ENCODE measurements at regions not wholly inside any gene's neighbourhood (a gene's known extent, or its start where the extent isn't known, plus 50 kb on each side); places are given as distances from the start of the nearest gene placed in this dataset.
"Not testable (repeated sequence)": the region's sequence is repeated elsewhere in the genome, so short reads cannot be mapped to it uniquely, and the experiment has no call there.

DNA sequence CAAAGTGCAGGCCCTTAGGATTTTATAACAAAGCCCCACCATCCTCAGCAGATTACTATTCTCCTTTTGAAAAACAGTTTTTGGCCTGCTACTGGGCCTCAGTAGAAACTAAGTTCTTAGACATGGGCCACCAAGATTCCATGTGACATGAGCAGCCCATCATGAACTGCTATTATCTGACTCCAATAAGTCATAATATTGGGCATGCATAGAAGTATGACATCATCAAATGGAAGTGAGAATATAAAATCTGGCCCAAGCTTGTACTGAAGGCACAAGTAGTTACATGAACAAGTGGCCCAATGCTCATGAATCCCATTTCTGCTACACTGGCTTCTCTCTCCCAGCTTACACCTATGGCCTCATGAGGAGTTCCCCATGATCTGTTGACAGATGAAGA, 404.8 kb downstream of the EPHA5 start:
- no peak for DNase-seq (ENCODE audit: low read depth)

DNA sequence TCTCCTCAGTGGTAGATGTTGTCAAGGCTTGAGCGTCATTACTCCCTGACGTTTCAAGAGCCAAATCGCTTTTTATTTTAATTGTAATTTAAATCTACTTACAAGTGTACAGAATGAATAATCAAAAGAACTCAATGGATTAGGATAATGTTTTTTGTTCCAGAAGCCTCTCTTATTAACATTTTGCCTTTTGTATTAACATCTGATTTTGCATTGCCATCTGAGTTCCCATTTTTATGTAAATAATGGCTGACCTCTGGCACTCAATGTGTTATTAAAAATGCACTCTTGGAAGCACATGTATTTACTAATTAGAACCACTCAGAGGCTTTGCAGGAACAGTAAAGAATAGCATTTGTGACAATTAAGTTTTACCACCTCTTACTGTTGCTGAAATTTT, 411.0 kb downstream of the EPHA5 start:
- no peak for DNase-seq (ENCODE audit: low read depth)

DNA sequence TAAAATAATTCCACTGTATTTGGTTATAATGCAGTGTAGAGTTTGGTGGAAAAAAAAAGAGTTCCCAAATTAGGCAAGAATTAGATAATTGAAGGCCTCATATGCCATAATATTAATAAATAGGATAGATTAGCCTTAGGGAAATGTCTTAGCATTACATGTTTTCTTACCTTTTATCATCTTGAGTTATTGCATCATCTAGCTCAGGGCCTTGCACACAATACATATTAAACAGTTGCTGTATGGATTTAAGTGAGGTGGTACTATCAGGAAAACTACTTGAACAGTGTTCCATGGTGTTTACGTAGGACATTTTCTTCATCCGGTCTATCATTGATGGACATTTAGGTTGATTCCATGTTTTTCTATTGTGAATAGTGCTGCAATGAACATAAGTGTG, 419.4 kb downstream of the EPHA5 start:
- no peak for DNase-seq (ENCODE audit: low read depth)

DNA sequence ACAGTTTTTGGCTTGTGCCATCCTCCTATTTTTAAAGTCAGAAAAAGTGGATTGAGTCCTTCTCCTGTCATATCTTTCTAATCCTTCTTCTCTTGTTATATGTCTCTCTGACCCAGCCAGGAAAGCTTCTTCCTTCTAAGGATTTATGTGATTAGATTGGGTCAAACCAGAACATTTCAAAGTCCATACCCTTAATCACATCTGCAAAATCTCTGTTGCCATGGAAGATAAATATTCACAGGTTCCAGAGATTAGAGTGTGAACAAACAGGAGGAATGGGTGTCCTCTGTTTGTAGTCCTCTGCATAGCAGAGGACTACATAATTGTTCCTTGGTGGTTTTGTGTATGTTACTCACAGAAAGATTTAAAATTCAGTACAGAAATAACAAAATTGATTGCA, 421.2 kb downstream of the EPHA5 start:
- no peak for DNase-seq (ENCODE audit: low read depth)

DNA sequence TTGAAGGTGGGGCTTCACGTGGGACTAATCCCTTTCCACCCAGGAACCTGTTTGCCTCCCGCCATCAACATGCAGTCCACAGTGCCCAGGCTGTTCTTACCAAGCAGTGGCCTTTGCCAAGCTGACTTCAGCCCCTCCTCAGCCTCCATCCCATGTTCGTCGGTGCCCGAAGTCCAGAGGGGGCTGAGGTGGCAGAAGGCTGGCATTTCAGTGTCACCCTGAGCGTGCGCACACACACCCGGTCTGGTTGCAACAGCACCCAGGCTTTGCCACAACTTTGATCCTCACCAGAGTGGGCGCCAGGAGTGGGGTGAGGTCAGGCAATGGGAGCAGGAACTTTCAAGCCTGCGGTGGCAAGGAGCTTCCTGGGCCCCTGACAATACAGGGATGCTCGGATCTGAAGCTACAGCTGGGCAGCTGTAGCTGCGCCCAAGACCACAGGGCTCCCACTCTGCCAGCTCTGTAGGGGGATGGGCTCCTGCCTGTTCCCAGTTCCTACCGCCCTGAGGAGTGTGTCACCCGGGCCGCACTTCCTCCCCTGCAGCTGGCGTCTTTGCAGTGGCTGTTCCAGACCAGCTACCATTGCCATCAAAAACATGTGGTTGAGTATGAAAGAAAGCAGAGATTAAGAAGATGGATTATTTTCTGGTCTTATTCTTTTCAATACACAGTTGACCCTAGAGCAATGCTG, 428.0 kb downstream of the EPHA5 start:
- DNase-seq (ENCODE audit: low read depth) = no peak

DNA sequence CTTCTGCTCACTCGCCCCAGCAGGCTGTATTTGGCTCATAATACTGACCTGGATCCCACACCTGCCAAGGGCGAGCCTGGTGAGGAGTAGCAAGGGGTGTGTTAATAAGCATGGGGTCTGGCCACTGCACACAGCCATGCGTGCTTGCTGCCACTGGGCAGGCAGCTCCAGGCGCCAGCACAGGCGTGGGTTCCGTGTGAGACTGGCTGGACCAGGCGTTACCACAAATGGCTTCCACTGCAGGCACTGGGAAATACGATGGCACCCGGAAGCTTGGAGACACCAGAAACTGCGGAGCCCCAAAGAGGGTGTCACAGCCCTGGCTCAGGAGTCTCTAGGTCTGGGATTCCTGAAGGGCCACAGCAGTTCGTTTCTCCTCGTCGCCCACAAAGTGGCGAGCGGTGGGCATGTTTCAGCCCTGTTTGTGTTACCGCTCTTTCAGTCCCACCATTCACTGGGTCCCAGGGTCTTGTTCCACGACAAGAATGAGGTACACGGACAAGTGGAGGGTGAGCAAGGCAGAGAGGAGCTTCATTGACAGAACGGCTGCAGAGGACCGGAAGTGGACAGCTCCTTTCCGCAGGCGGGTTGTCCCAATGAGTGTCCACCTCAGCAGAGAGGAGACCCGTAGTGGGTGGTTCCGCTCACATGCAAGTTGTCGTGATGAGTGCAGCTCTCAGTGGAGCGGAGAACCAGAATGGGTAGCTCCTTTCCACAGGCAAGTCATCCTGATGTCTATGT, 428.9 kb downstream of the EPHA5 start:
- no peak for DNase-seq (ENCODE audit: low read depth)

DNA sequence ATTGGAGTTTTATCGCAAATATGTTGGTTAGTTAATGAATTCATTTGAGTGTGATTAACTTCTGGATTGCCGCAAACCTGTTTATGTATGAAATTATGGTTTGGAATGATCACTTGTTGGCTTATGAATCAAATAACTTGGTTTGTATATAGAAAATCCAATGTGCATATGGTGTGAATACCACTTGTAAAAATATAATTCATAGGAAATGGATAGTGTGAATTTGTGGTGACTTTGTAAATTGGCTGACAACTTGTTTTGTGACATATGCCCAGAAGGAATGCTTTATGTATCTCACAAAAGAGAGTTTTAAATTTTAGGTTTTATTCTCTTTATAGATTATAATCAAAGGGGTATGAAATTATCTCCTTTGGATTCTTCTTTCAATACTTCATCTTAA, 436.2 kb downstream of the EPHA5 start:
- DNase-seq (ENCODE audit: low read depth) = no peak

DNA sequence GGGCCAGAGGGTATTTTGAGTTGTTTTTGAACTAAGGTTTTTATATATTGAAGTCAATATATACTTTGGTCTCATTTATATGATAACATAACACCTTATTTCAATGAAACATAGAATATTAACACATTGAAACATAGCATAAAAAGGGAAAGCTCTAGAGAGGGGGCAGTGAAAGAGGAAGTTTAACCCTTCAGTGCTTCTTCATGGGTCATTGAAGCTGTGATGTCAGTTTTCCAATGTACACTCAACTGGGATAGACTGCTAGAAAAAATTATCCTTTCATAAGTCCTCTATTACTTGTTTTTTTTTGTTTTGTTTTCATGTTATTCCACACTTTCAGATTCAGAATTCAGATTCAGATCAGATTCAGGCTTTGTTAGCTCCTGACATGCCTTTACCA, 442.7 kb downstream of the EPHA5 start:
- DNase-seq (ENCODE audit: low read depth) = no peak

DNA sequence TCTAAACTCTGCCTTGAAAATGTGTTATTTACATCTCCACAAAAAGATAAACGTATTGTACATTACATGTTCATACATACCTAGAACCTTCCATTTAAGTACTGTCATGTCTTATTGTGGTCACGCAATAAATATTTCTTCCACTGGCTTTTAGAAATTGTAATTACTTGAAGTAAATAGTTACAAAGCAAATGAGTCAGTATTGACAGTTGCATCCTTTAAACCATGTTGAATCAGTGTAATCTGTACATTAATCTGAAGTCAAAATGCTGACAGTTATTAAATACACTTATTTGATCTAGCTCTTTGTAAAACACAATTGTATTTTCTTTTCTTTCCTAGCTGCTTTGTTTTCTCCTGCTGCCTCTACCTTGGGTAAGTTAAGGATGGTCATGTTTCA, 446.7 kb downstream of the EPHA5 start:
- DNase-seq (ENCODE audit: low read depth) = no peak

DNA sequence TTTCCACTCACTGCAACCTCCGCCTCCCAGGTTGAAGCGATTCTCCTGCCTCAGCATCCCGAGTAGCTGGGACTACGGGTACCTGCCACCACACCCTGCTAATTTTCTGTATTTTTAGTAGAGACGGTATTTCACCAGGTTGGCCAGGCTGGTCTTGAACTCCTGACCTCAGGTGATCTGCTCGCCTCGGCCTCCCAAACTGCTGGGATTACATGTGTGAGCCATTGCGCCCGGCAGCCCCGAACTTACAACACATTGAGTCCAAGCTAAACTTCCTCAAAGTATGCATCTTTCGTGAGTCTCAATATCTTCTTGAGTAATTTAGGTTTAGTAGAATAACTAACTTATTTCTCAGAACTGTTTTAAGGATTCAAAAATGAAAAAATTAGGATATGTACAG, 447.2 kb downstream of the EPHA5 start:
- DNase-seq (ENCODE audit: low read depth) = not testable (repeated sequence)

DNA sequence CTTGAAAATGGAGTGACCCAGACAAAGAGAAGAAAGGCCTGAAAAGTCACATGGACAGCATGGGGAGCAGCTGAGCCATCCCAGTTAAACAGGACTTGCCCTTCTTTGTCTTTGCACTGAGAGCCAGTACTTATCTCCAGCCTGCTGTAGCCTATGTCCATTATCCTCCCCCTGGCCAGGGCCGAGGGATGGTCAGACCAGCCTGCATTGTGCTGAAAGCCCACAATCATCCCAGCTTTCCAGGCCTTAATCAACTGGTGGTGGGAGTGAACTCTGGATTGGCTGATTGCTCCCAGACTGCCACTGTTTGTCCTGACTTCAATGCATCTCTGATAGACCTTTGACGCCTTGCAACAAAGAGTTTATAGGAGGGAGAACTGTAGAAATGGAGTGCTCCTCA, 453.1 kb downstream of the EPHA5 start:
- DNase-seq (ENCODE audit: low read depth) = no peak

DNA sequence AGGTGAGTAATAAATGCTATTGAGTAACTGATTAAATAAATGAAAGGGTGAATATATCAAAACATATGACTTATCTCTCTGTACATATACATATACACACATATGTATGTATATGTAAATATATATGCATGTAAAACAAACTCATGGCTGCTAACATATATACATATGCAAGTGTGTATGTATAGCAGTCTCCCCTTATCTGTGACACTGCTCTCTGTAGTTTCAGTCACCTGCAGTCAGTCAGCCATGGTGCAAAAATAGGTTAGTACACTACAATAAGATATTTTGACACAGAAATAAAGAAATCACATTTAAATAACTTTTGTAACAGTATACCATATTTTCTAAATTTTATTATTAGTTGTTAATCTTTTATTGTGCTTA, 467.4 kb downstream of the EPHA5 start:
- no peak for DNase-seq (ENCODE audit: low read depth)

DNA sequence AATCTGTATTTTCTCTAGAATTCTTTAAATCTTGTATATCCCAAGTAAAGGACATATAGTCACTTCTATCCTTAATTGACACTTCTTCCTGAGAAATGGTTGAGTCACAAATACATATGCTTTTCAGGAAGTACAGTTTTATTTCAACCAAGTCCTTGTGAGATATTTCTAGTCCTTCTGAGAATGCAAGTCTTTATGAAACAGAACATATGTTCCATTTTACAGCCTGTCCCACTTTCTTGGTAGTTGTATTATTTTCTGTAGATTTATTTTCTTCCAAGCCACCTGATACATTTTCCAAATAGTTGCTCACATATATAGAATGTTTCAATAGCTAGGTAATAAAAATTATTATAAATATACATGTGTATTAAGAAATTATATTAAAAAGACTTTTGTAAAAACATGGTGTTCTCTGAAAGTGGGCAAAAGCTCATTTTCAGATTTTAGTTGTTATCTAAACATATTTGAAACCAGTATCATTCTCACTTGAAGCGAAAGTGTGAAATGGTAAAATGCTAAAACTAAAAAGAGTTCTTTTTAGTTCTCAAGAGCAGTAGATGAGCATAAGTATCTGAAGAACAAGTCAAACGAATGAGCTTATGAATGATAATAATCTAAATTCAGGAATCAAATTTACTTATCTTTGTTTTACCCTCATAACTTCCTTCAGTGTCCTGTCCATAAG, 468.0 kb downstream of the EPHA5 start:
- DNase-seq (ENCODE audit: low read depth) = no peak

DNA sequence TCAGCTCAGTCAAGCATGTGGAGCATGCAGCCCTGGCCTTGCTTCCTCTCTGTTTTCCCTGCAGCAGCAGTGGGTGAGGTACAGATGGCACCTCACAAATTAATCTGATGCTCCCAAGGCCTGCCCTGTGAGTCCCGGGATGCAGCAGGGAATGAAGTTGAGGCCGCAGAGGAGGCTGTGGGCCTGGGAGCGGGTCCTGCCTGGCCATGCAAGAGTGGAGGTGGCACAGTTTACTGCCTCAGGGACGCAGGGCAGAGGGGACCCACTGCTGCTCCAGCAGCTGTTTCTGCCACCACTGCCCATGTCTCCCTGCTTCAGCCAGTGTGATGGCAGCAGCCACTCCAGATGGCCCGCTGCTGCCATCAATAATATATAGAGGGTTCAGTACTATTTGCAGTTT, 474.6 kb downstream of the EPHA5 start:
- DNase-seq (ENCODE audit: low read depth) = no peak

DNA sequence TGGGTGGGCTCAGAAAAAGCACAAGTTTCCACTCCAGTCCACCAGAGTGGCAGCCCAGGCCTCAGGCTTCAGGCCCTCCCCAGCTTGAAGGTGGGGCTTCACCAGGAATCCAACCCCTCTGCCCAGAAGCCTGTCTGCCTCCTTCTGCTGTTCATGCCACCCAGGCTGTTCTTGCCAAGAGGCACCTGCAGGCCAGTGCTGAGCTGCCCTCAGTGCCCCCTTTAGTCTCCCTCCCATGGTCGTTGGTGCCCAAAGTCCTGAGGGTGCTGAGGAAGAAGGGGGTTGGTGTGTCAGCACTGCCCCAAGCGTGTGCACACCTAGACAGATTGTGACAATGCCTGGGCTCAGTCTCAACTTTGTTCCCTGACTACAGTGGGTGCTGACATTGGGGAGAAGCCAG, 475.3 kb downstream of the EPHA5 start:
- DNase-seq (ENCODE audit: low read depth) = no peak

DNA sequence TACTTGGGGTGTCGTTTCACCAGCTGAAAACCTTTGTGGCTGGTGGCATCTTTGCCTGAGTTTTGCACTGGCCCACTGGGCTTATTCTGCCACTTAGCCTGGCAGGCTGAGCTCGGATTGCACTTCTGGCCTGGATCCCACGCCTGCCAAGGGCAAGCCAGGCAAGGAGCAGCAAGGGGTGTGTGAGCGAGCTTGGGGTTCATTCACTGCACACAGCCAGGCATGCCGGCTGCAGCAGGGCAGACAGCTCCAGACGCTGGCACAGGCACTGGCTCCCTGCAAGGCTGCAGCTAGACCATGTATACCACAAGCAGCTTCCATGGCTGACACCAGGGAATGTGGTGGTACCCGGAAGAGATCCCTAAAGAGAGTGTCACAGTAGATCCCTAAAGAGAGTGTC, 476.3 kb downstream of the EPHA5 start:
- DNase-seq (ENCODE audit: low read depth) = no peak

DNA sequence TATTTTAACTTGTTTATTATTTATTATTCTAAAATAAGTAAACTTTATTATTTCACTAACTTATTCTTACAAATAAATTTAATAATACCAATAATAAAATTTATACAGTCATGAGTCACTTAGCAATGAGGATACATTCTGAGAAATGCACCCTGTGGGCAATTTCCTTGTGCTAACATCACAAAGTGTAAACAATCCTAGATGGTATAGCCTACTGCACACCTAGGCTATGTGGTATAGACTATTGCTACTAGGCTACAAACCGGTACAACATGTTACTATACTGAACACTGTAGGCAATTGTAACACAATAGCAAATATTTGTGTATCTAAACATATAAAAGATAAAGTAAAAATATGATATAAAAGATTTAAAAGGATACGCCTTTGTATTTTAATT, 479.5 kb downstream of the EPHA5 start:
- DNase-seq (ENCODE audit: low read depth) = no peak

DNA sequence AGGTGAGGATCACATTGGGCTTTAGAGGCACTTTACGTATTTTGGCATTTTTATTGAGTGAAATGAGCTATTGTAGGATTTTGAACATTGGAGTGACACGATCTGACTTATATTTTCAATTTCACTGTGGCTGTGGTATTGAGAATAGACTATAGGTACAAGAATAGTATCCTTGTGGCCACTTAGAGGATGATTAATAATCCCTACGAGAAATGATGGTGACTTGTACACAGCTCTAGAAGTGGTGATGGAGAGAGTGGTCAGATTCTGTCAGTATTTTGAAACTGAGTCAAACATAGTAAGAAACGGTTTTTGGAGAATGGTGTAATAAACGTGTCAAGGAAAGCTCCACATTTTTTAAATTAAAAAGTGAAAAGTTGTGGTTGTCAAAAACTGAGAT, 494.7 kb downstream of the EPHA5 start:
- DNase-seq (ENCODE audit: low read depth) = no peak

DNA sequence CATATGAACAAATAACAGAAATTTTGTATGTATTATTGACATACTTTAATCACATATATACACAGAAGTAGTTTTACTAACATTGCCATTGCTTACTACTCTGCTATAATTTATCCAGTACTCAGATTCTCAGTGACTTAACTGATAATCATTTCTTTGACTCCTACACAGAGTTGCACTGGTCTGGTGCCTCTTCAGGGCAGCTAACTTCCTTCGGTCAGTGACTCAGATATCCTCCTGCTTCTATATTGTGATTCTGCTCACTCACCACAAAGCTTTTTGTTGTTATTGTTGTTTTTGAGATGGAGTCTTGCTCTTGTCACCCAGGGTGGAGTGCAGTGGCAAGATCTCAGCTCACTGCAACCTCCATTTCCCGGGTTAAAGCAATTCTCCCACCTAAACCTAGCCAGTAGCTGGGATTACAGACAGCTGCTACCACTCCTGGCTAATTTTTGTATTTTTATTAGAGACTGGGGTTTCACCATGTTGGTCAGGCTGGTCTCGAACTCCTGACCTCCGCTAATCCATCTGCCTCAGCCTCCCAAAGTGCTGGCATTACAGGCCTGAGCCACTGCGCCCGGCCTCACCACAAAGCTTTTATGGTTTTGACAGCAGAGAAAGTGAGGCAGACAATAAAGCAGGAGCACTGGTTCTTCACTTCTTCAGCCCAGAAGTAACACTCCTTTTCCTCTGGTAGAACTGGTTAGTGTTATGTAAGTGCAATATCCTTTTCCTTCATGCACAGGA, 499.3 kb downstream of the EPHA5 start:
- DNase-seq (ENCODE audit: low read depth) = no peak

DNA sequence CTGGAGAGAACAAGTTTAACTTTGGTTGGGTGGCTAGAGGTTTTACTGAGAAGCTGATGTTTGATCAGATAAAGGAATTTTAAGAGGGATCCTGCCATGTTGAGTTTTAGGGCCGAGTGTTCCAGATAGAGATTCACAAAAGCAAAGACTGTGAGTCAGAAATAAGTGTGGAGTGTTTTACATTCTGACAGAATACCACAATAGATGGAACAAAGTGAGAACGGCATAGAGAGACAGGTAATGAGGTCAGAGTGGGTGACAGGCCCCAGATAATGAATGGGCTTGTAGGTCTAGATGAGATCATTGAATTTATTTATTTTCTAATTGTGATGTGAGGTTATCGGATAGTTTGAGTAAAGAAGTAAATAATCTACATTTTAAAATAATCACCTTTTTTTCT, 502.6 kb downstream of the EPHA5 start:
- DNase-seq (ENCODE audit: low read depth) = no peak

DNA sequence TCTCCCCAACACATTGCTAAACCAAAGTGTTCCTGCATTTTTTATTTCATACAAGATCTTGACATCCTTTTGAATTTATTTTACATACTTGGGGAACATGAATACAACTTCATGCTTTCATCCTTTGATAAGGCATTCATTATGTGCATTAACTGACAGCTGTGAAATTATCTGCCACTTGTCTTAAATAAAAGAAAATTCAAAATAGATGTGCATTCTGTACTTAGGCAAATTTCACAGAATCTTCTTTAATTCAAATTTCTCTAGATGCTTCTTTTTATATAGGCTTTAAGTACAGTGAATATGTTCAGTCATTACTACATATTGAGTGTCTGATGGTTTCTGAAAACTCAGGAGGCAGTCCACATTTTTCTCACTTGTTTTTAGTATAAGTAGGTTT, 518.1 kb downstream of the EPHA5 start:
- DNase-seq (ENCODE audit: low read depth) = no peak

DNA sequence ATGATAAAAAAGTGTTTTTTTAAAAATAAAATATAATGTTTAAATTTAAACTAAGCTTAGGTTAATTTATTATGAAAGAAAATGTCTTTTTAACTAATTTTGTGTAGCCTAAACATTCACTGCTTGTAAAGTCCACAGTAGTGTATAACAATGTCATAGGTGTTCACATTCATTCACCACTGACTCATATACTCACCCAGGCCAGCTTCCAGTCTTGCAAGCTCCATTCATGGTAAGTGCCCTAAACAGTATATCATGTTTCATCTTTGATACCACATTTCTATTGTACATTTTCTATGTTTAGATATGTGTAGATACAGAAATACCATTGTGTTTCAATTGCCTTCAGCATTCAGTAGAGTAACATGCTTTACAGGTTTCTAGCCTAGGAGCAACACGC, 530.3 kb downstream of the EPHA5 start:
- no peak for DNase-seq (ENCODE audit: low read depth)

DNA sequence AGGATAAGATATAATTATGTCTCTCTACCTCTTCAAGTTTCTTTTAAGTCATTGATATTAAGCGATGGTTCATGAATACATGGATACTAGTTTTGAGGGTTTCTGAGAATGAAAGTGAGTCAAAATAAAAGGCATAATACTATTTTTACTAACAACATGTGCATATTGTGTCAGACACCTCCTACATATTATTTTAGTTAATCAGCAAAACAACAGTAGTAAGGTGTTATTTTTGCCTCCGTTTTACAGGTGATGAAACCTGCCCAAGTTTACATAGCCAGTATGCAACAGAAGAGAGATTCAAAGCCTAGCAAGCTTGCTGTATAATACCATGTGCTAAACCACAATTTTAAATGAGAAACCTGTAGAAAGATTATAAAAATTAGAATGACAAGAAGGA, 544.1 kb downstream of the EPHA5 start:
- DNase-seq (ENCODE audit: low read depth) = no peak
